ENCODE measurements at regions not wholly inside any gene's neighbourhood (a gene's known extent, or its start where the extent isn't known, plus 50 kb on each side); places are given as distances from the start of the nearest gene placed in this dataset.

GRCh38 chr4:117823388-117823787 lies 210.9 kb upstream of the NDST3 start:
- TF ChIP-seq YY1 (IDR thresholded peaks at IDR 0.05; ENCODE audit: extremely low read depth, insufficient replicate concordance, low read depth, low read length), result no peak
- TF ChIP-seq POLR2A (IDR thresholded peaks at IDR 0.05; ENCODE audit: borderline replicate concordance, extremely low read depth, insufficient read depth, insufficient read length), result no peak
- no peak for TF ChIP-seq CTCF (IDR thresholded peaks at IDR 0.05 in 2 of 3, conservative IDR thresholded peaks at IDR 0.05 in 1 of 3; ENCODE audit: borderline replicate concordance in 1 of 3, insufficient read depth in 1 of 3, low read depth in 2 of 3, low read length in 2 of 3)
- no peak for TF ChIP-seq REST (IDR thresholded peaks at IDR 0.05; ENCODE audit: low read depth)
- TF ChIP-seq SIN3A (IDR thresholded peaks at IDR 0.05; ENCODE audit: low read depth), result no peak
- no peak for TF ChIP-seq EZH2phosphoT487 (IDR thresholded peaks at IDR 0.05; ENCODE audit: borderline replicate concordance)
- TF ChIP-seq CEBPB (IDR thresholded peaks at IDR 0.05; ENCODE audit: low read depth), result no peak
- TF ChIP-seq TCF7L2 (IDR thresholded peaks at IDR 0.05; ENCODE audit: borderline replicate concordance, extremely low read depth, insufficient read depth, insufficient read length), result no peak
- no peak for TF ChIP-seq EZH2 (IDR thresholded peaks at IDR 0.05)
- no peak for TF ChIP-seq EGR1 (IDR thresholded peaks at IDR 0.05; ENCODE audit: low read depth)
- no peak for TF ChIP-seq POLR2AphosphoS5 (IDR thresholded peaks at IDR 0.05; ENCODE audit: low read depth, low read length)
- TF ChIP-seq ATF3 (IDR thresholded peaks at IDR 0.05), result no peak
- TF ChIP-seq ZBTB33 (IDR thresholded peaks at IDR 0.05; ENCODE audit: extremely low read depth, insufficient replicate concordance, low read length), result no peak

Data from HCT116 (cell line).